ENCODE measurements at regions not wholly inside any gene's neighbourhood (a gene's known extent, or its start where the extent isn't known, plus 50 kb on each side); places are given as distances from the start of the nearest gene placed in this dataset.

GRCh38 chr17:5785867-5786509 lies 201.7 kb upstream of the NLRP1 start:
- DNase-seq (ENCODE audit: low spot score) = peak; percentile 16

GRCh38 chr17:5786510-5786875 lies 202.2 kb upstream of the NLRP1 start:
- DNase-seq (ENCODE audit: low spot score) = no peak

GRCh38 chr17:5788266-5788900 lies 204.1 kb upstream of the NLRP1 start:
- peak; percentile 36 for DNase-seq (ENCODE audit: low spot score)

DNA sequence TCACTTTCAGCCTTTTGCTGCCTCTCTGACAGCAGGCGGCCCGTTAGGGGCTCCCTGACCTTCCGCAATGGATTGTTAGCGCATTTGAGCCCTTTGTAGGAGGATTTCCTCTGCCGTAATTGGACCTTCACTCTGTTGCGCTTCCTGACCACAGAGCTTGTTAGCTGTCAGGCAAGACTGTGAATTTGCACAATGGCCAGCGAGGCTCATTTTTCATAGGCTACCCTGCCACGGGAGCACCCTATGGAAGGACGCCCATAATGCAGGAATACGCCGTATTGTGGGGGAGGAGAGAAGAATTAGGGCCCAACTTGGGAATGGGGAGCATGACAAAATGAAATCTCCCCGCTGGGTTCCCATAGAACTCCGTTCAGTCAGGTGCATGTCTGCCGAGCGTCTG lies 205.2 kb upstream of the NLRP1 start:
- no peak for DNase-seq (ENCODE audit: low spot score)

GRCh38 chr17:5793157-5793556 lies 208.8 kb upstream of the NLRP1 start:
- DNase-seq (ENCODE audit: low spot score) = no peak

- no peak for DNase-seq (ENCODE audit: low spot score)
These were observed 209.6 kb upstream of the NLRP1 start for GRCh38 chr17:5793899-5794298.

- DNase-seq (ENCODE audit: low spot score) = no peak
These were observed 210.1 kb upstream of the NLRP1 start for GRCh38 chr17:5794385-5794784.

DNA sequence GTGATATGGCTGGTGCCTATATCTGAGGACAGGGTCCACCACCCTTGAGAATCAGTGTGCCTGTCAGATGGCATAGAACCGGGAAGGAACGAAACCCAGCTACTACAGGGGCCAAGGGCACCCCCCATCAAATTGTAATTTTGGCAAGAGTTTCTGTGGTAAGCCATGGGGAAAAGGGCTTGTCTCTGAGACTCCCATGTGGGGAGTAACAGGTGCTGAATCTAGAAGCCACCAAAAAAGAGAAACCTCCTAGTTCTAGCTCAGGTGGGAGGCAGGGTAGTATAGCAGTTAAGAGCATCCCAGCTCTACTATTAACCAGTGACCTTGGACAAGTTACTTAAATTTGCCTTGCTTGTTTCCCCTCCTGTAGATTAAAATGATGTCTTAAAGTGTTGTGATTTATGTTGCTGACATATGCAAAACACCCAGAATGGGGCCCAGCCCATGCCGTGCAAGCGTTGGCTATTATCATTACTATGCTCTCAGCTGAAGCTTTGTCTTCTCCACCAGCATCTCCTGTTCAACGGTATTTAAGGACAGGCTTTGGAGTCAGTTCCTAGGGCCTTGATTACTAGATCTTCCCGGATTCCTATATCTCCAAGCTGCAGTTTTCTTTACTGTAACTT lies 210.7 kb upstream of the NLRP1 start:
- no peak for DNase-seq (ENCODE audit: low spot score)

GRCh38 chr17:5797447-5798050 lies 213.2 kb upstream of the NLRP1 start:
- DNase-seq (ENCODE audit: low spot score) = no peak

DNA sequence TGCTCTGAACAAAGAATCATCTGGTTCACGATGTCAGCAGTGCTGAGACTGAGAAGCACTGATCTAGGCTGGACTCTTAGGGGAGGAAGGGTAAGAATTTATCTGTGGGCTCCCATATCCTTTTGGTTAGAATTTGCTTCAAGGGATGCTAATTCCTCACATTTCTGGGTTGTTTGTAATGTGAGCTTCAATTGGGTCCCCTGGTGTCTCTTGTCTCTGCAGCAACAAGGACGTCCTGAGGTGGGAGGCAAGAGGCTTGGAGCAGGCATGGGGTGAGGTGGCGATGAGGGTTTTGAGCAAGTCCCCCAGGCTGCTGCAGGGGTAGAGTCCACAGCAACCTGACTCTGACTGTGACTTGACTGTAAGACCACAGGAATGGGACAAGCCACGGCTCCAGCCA lies 213.8 kb upstream of the NLRP1 start:
- DNase-seq (ENCODE audit: low spot score) = no peak

DNA sequence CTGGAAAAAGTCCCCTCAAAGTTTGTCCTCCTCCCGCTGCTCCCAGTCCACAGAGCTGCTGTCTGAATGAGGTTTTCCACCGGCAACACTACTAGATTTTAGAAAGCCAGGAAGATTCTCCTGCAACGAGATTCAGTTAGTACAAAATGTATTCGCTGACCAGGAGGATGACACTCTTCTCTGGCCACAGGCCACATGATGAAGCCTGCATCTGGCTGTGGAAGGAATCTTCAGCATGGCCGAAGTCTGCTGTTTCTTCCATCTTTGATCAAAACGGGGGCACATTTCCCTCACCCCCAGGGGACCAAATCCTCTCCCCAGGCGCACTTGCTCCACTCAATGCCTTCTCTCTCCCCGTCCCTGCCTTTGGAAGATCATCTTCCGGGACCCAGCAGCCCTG lies 215.8 kb upstream of the NLRP1 start:
- DNase-seq (ENCODE audit: low spot score) = no peak

DNA sequence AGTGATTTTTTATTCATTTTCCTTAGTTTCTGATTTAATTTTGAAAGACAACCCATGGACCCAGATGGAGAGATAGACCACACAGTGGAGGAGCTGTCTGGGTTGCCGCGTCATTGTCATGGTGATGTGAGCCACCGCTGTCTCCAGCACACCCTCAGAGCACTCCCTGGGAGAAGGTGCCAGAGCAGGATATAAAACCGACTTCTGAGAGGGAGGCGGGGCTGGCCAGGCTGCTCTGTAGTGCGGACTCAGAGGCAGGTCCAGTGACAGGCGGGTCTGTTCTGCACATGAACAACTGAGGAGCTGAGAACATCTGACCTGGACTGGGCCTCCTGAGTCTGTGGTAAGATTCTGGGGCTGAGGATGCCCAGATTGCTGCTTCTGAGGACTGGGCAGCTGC lies 216.3 kb upstream of the NLRP1 start:
- no peak for DNase-seq (ENCODE audit: low spot score)

DNA sequence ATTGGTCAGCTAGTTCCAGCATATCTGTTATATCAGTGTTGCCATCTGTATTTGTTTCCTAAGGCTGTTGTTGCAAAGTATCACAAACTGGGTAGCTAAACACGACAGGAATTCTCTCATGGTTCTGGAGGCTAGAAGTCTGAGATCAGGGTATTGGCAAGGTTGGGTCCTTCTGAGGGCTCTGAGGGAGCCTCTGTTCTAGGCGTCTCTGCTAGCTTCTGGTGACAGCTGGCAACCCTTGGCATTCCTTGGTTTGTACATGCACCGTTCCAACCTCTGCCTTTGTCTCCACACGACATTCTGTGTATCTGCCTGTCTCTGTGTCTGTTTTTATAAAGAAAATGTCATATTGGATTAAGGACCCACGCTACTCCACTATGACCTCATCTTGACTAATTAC lies 219.9 kb upstream of the NLRP1 start:
- no peak for DNase-seq (ENCODE audit: low spot score)

DNA sequence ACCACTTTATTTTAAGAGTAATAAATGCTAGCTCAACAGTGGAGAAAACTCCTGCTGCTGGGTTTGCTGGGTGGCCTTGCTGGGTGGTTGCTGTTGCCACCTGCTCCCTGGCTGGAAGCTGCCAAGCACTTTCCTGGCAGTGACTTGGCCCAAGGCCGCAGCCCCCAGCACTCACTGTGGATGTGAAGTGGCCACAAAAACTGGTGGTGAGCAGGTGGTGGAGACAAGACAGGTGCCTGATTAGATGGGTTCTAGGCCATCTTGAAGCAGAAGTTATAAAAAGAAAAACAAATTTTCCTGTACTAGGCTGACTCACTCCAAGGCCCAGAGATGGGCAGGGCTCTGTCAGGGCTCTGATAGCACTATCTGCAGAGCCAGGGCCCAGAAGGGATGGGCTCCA lies 224.7 kb upstream of the NLRP1 start:
- no peak for DNase-seq (ENCODE audit: low spot score)

GRCh38 chr17:5809580-5810188 lies 225.4 kb upstream of the NLRP1 start:
- DNase-seq (ENCODE audit: low spot score) = no peak

GRCh38 chr17:5812590-5812989 lies 228.3 kb upstream of the NLRP1 start:
- DNase-seq (ENCODE audit: low spot score) = no peak

GRCh38 chr17:5813357-5813756 lies 229.0 kb upstream of the NLRP1 start:
- DNase-seq (ENCODE audit: low spot score) = no peak

GRCh38 chr17:5815396-5815795 lies 231.1 kb upstream of the NLRP1 start:
- no peak for DNase-seq (ENCODE audit: low spot score)

GRCh38 chr17:5816491-5817070 lies 232.3 kb upstream of the NLRP1 start:
- DNase-seq (ENCODE audit: low spot score) = no peak

GRCh38 chr17:5817475-5818395 lies 233.4 kb upstream of the NLRP1 start:
- DNase-seq (ENCODE audit: low spot score) = no peak

DNA sequence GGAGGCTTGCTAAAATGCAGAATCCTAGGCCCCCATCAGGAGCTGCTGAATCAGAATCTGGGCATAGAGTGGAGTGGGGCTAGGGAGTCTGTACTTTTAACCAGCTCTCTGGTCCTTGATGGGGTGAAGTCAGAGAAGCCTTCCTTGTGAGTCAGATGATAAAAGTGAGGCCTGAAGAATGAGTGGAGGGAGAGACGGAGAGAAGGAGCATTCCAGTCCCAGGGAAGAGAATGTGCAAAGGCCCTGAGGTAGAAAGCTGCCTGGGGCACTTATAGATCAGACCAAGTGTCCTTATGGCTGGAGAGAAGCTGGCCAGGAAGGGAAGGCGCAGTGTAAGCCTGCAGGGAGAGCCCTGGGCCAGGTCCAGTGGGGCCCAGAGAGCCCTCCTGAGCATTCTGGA lies 235.1 kb upstream of the NLRP1 start:
- no peak for DNase-seq (ENCODE audit: low spot score)

All from H4 (cell line).